Kidney epithelial cell (primary cell): ENCODE measurements at regions not wholly inside any gene's neighbourhood (a gene's known extent, or its start where the extent isn't known, plus 50 kb on each side); places are given as distances from the start of the nearest gene placed in this dataset.

Experiments
- DNase-seq: peaks from one replicate; pipeline ENCODE4 v3.0.0-alpha.2; 2010; ENCODE audit warnings: low read depth
- H3K27me3 ChIP-seq: 2 replicates; pipeline ENCODE4 v1.6.0; 2011; ENCODE audit warnings: low read length; ENCODE audit not compliant: control insufficient read depth, insufficient read depth
- H3K36me3 ChIP-seq: 2 replicates; pipeline ENCODE4 v1.5.1; 2011; ENCODE audit warnings: low read length; ENCODE audit not compliant: control insufficient read depth, insufficient read depth
- H3K4me3 ChIP-seq: 2 replicates; pipeline ENCODE4 v1.5.1; 2011; ENCODE audit warnings: low read depth, mild to moderate bottlenecking, control low read depth, low read length
- TF ChIP-seq, protein P1 (sequence below): IDR thresholded peaks from 2 replicates; pipeline ENCODE4 v1.5.1; 2011; ENCODE audit warnings: mild to moderate bottlenecking, moderate library complexity, low read length, control low read depth, inconsistent platforms; ENCODE audit not compliant: insufficient read depth, poor library complexity, severe bottlenecking

DNA sequence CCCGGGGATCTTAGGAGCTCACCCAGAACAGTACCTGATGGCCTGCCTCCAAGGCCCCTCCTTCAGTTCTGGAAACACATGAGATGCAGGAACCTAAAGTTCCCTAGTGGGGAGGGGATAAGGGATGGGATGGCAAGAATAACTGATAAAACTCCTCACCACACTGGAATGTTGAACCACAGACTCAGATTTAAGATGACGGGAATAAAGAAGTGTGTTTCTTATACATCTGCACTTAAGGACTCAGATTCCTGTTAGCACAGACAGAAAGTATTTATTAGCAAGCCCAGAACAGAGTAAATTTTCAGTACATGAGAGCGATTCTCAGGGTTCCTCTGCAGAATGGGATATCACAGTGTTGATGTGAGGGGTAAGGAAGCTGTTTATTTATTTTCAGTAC, 245.2 kb downstream of the TLE3 start:
- Histone ChIP-seq H3K36me3 (no peaks in the 10 kb centered on the region), H3K27me3 (no peaks in the 10 kb centered on the region), H3K4me3 (no peak overlapping the region)
- TF ChIP-seq, protein P1, sequence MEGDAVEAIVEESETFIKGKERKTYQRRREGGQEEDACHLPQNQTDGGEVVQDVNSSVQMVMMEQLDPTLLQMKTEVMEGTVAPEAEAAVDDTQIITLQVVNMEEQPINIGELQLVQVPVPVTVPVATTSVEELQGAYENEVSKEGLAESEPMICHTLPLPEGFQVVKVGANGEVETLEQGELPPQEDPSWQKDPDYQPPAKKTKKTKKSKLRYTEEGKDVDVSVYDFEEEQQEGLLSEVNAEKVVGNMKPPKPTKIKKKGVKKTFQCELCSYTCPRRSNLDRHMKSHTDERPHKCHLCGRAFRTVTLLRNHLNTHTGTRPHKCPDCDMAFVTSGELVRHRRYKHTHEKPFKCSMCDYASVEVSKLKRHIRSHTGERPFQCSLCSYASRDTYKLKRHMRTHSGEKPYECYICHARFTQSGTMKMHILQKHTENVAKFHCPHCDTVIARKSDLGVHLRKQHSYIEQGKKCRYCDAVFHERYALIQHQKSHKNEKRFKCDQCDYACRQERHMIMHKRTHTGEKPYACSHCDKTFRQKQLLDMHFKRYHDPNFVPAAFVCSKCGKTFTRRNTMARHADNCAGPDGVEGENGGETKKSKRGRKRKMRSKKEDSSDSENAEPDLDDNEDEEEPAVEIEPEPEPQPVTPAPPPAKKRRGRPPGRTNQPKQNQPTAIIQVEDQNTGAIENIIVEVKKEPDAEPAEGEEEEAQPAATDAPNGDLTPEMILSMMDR = no peak
- DNase-seq = no peak

DNA sequence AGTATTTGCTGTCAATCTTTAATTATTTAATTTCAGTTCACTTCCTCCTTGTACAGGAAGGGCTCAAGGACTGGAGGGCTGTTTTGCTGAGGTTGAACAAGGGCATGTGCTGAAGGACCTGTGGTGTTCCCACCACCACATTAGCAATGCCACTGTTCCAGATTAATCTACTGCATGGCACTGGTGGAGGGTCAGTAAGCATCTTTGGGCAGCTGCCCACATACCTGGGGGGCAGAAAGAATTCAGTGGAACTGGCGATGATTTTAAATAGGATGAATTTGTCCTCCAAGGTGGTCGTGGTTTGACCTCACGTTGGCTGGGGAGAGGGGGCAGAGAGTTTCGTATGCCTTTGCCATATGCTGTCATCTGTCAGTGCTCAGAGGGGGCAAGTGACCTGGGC, 244.8 kb downstream of the TLE3 start:
- TF ChIP-seq, protein P1 = no peak
- DNase-seq = no peak
- H3K4me3 ChIP-seq = no peak overlapping the region
- H3K36me3 ChIP-seq = no peaks in the 10 kb centered on the region
- H3K27me3 ChIP-seq = no peaks in the 10 kb centered on the region

DNA sequence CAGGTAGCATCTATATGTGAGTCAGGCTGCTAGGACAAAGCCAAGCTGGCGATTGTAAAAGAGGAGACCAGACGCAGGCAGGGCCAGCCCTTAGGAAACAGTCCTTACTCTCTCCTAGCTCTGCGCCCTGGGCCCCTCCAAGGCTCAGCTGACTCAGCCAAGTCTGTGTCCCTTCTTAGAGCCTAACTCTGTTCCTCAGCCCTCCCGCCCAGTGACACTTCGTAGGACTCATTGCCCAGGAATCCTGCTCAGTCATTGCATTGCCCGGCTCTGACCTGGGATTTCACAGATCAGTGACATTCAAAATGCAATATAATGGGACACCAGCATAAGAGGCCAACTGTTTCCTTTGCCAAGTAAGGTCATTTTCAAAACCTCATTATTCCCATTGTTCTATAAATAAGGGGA, 244.2 kb downstream of the TLE3 start:
- H3K36me3 ChIP-seq = no peaks in the 10 kb centered on the region
- no peaks in the 10 kb centered on the region for H3K27me3 ChIP-seq
- peak; percentile 85 for DNase-seq
- no peak overlapping the region for H3K4me3 ChIP-seq
- TF ChIP-seq, protein P1 = no peak

DNA sequence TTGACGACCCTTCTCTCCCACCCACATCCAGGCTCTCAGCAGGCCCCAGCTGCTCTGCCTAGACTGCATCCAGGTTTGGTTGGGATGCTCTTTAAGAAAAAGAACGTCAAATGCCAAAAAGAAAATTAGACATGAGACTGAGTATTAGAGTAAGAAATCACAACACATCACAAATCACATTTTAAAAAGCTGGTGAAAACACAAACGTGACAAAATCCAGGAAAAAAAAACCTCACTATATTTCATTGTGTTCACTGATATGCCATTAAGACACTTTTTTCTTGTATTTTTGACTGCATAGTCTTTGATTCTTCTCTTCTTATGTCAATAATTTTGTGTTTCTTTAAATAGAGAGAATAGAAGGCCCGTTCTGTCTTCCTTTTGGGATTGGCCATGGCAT, 243.7 kb downstream of the TLE3 start:
- no peak overlapping the region for H3K4me3 ChIP-seq
- TF ChIP-seq, protein P1 = no peak
- no peak for DNase-seq
- no peaks in the 10 kb centered on the region for H3K27me3 ChIP-seq
- H3K36me3 ChIP-seq = no peaks in the 10 kb centered on the region

DNA sequence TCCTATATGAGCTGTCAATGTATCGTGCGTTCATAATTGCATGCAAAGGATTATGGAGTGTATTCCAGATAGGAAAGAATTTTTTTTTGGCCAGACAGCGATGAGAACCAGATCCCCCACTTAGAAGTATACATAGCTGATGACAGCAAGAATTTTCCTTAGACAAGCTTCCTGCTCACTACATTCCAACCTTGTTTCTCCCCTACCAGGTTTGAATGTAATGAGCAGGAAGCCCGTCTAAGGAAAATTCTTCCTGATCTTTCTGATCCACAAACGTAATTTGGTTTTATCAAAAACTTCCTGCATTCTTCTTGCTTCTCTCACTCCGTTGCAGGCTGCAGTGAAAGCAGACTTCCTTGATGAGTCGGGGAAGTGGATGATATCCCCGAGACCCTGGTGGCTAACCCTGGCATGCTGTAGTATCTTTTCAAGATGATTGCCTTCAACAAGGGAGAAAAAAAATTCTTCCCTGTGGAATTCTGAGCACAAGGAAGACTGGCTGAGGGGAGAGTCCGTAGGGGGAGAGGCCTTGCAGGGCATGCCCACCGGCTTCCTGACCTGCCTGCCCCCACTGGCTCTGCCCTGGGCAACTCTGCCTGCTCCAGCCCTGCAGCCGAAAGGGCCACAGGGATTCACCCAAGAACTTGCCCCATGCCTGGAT, 243.1 kb downstream of the TLE3 start:
- no peak overlapping the region for H3K4me3 ChIP-seq
- TF ChIP-seq, protein P1 = no peak
- no peaks in the 10 kb centered on the region for H3K36me3 ChIP-seq
- DNase-seq = no peak
- no peaks in the 10 kb centered on the region for H3K27me3 ChIP-seq
